AG04449 (cell line): ENCODE measurements at regions not wholly inside any gene's neighbourhood (a gene's known extent, or its start where the extent isn't known, plus 50 kb on each side); places are given as distances from the start of the nearest gene placed in this dataset.

Experiments used
- CTCF ChIA-PET: fragments of 350-600 bp; formaldehyde crosslinking; extraction: SDS; loops from one replicate; lab custom pipeline; 2021; ENCODE audit warnings: antibody characterized with exemption; lab: Yijun Ruan, JAX
- POLR2A ChIA-PET: fragments of 400-600, 350-600 bp; formaldehyde crosslinking; extraction: SDS; loops from one replicate; lab custom pipeline; 2020; ENCODE audit warnings: antibody characterized with exemption, inconsistent platforms; lab: Yijun Ruan, JAX
- DNase-seq: peaks from one replicate; pipeline ENCODE4 v3.0.0-alpha.2; 2010; ENCODE audit warnings: low read depth, low spot score
- H3K4me3 ChIP-seq: 2 replicates; pipeline ENCODE4 v1.5.1; 2011; ENCODE audit warnings: low read depth, mild to moderate bottlenecking, control low read depth, low read length
- CTCF ChIP-seq: IDR thresholded peaks from one replicate; pipeline ENCODE4 v1.5.1; 2011; ENCODE audit warnings: mild to moderate bottlenecking, moderate library complexity, low read length, control low read depth, inconsistent platforms; ENCODE audit not compliant: insufficient read depth; ENCODE audit errors: missing control alignments

DNA sequence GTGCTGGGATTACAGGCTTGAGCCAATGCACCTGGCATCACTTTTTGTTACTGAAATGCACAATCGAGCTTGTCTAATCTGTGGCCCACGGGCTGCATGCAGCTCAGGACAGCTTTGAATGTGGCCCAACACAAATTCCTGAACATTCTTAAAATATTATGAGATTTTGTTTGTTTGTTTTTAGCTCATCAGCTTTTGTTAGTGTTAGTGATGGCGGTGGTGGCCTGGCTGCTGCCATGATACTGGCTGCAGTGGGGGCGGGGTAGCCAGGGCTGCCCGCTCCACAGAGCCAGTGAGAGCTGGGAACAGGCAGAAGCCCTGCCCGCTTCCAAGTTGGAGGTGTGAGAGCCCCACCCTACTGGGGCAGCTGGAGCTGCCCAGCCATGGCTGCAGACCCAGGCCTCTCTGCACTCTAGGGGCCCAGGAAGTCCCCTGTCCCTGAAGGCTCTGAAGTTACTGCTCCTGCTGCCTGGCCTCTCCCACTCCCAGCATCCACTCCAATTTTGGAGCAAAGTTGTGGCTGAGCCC is 76.6 kb upstream of the SHB start:
- CTCF ChIA-PET = interaction anchor here (2.0 to 7.5 kb wide), 2 partner anchors 15 to 58 kb away, joined by 6 to 73 read pairs; no protein-coding TSS in a partner anchor
- no peak overlapping the region for H3K4me3 ChIP-seq
- POLR2A ChIA-PET = no interaction called here
- DNase-seq = no peak
- TF ChIP-seq CTCF = no peak

GRCh38 chr9:38144421-38144820 is 75.4 kb upstream of the SHB start:
- CTCF ChIA-PET = interaction anchor here (2.0 to 7.5 kb wide), 2 partner anchors 16 to 56 kb away, joined by 6 to 73 read pairs; no protein-coding TSS in a partner anchor
- POLR2A ChIA-PET = no interaction called here
- H3K4me3 ChIP-seq = no peak overlapping the region
- TF ChIP-seq CTCF = no peak
- DNase-seq = no peak

DNA sequence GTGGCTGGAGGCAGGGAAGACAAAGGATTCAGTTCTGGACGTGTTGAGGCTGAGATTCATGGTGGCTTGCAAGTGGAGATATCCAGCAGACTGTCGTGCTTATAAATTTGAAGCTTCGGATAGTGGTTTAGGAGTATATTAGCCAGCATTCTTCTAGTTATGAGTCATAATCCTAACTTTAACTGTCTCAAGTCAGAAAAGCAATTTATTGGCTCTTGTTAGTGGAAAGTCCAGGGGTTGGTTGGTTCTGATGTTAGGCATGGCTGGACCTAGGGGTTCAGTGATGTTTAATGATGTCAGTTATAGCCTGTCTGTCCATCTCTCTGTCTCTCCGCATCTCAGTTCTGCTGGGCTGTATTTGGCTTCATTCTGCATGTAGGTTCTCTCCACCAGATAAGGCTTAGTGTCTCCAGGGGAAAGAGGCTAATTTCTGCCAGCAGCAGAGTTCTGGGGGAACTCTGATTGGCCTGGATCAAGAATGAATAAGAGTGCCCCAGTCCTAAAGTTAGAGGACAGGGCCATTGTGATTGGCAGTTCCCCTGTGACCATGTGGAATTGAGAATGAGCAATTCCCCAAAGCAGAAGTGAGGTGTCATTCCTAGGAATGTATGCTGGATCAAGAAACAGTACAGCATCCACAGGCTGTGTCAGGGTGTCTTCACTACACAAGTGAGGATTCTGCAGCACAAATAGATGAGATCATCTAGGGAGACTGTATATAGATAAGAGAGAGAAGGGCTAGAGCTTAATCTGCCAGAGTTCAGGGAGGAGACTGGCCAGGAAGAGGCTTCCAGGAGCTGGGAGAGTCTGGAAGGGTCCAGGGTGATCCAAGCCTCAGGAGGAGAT is 72.9 kb upstream of the SHB start:
- DNase-seq = peak; percentile 40
- POLR2A ChIA-PET = no interaction called here

GRCh38 chr9:38138276-38138675 is 69.2 kb upstream of the SHB start:
- TF ChIP-seq CTCF = no peak
- POLR2A ChIA-PET = no interaction called here
- CTCF ChIA-PET = interaction anchor here (2.5 to 2.7 kb wide), 2 partner anchors 22 to 51 kb away, joined by 14 to 15 read pairs; no protein-coding TSS in a partner anchor
- DNase-seq = no peak
- H3K4me3 ChIP-seq = no peak overlapping the region

More for the DNA sequence above, 72.9 kb upstream of the SHB start:
- no peak for TF ChIP-seq CTCF
- H3K4me3 ChIP-seq = no peak overlapping the region
- CTCF ChIA-PET = interaction anchor here (0.8 to 3.4 kb wide), 4 partner anchors 10 to 87 kb away, joined by 3 to 30 read pairs (median 10); no protein-coding TSS in a partner anchor

DNA sequence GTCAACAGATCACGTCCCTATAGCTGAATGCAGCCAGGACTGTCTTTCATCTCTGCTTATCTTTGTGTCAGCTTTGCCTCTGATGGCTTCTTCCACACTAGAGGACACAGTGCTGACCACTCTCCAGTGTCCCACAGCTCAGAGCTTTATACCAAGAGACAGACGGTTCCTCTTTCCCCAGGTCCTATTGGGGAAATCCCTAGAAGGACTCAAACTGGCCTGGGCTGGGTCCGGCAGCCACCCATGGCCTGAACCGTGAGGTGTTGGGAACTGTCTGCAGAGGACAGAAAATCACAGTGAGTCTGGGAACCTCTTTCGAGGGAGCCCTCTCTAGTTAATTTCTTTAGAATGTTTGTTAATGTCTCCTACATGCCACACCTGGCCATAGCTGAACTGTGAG is 68.3 kb upstream of the SHB start:
- no peak for DNase-seq
- TF ChIP-seq CTCF = no peak
- no peak overlapping the region for H3K4me3 ChIP-seq
- POLR2A ChIA-PET = no interaction called here
- CTCF ChIA-PET = interaction anchor here (1.8 to 2.7 kb wide), 3 partner anchors 12 to 50 kb away, joined by 5 to 15 read pairs (median 14); no protein-coding TSS in a partner anchor

- POLR2A ChIA-PET = no interaction called here
These were observed 67.4 kb upstream of the SHB start for GRCh38 chr9:38136386-38136785.

More at GRCh38 chr9:38136386-38136785, 67.4 kb upstream of the SHB start:
- TF ChIP-seq CTCF = no peak
- no peak overlapping the region for H3K4me3 ChIP-seq
- DNase-seq = no peak
- CTCF ChIA-PET = interaction anchor here (0.7 to 2.7 kb wide), 4 partner anchors 9 to 49 kb away, joined by 3 to 15 read pairs (median 10); no protein-coding TSS in a partner anchor
